Right hindlimb (tissue), 1 donor: ENCODE measurements at regions not wholly inside any gene's neighbourhood (a gene's known extent, or its start where the extent isn't known, plus 50 kb on each side); places are given as distances from the start of the nearest gene placed in this dataset.
A peak's percentile ranks its signal among the peaks of the same experiment; 100 is the strongest.

Source experiments
- DNase-seq: peaks from one replicate; pipeline ENCODE4 v3.0.0-alpha.2; 2018

GRCh38 chr5:143691287-143691944, 120.5 kb upstream of the HMHB1 start:
- DNase-seq = no peak

GRCh38 chr5:143687604-143688003, 124.4 kb upstream of the HMHB1 start:
- no peak for DNase-seq

- no peak for DNase-seq
These were observed 126.6 kb upstream of the HMHB1 start for GRCh38 chr5:143685246-143685815.

GRCh38 chr5:143683459-143683858, 128.5 kb upstream of the HMHB1 start:
- DNase-seq = no peak

- peak; percentile 77 for DNase-seq
These were observed 129.0 kb upstream of the HMHB1 start for GRCh38 chr5:143682929-143683386.

GRCh38 chr5:143682246-143682905, 129.6 kb upstream of the HMHB1 start:
- DNase-seq = peak; percentile 76

- no peak for DNase-seq
These were observed 131.2 kb upstream of the HMHB1 start for GRCh38 chr5:143680672-143681259.

GRCh38 chr5:143679777-143680176, 132.2 kb upstream of the HMHB1 start:
- no peak for DNase-seq

GRCh38 chr5:143678148-143678905, 133.6 kb upstream of the HMHB1 start:
- DNase-seq = no peak

GRCh38 chr5:143677403-143677802, 134.6 kb upstream of the HMHB1 start:
- DNase-seq = no peak

- no peak for DNase-seq
These were observed 135.2 kb upstream of the HMHB1 start for GRCh38 chr5:143676802-143677201.

GRCh38 chr5:143674469-143674786, 137.5 kb upstream of the HMHB1 start:
- DNase-seq = no peak

GRCh38 chr5:143673676-143674468, 138.1 kb upstream of the HMHB1 start:
- DNase-seq = no peak

GRCh38 chr5:143672806-143673205, 139.2 kb upstream of the HMHB1 start:
- no peak for DNase-seq

- DNase-seq = no peak
These were observed 140.0 kb upstream of the HMHB1 start for GRCh38 chr5:143671674-143672569.

- no peak for DNase-seq
These were observed 140.9 kb upstream of the HMHB1 start for GRCh38 chr5:143671021-143671420.

- no peak for DNase-seq
These were observed 146.1 kb upstream of the HMHB1 start for GRCh38 chr5:143665866-143666265.

- no peak for DNase-seq
These were observed 147.3 kb upstream of the HMHB1 start for GRCh38 chr5:143664623-143665022.

- DNase-seq = no peak
These were observed 148.1 kb upstream of the HMHB1 start for GRCh38 chr5:143663872-143664271.

GRCh38 chr5:143662020-143662419, 149.9 kb upstream of the HMHB1 start:
- DNase-seq = no peak

GRCh38 chr5:143660625-143661024, 151.3 kb upstream of the HMHB1 start:
- no peak for DNase-seq
